GM18858 (cell line): ENCODE measurements at regions not wholly inside any gene's neighbourhood (a gene's known extent, or its start where the extent isn't known, plus 50 kb on each side); places are given as distances from the start of the nearest gene placed in this dataset.
"Not testable (repeated sequence)": the region's sequence is repeated elsewhere in the genome, so short reads cannot be mapped to it uniquely, and the experiment has no call there.

Experiments used
- ATAC-seq: cut with Tn5 transposase; IDR thresholded peaks from one replicate; pipeline ENCODE4 v1.9.1; 2021; ENCODE audit not compliant: unreplicated experiment

- ATAC-seq, result no peak
Measured at GRCh38 chr2:102871707-102872106, 109.9 kb downstream of the TMEM182 start.

GRCh38 chr2:102872388-102872787 lies 110.6 kb downstream of the TMEM182 start:
- ATAC-seq, result no peak

DNA sequence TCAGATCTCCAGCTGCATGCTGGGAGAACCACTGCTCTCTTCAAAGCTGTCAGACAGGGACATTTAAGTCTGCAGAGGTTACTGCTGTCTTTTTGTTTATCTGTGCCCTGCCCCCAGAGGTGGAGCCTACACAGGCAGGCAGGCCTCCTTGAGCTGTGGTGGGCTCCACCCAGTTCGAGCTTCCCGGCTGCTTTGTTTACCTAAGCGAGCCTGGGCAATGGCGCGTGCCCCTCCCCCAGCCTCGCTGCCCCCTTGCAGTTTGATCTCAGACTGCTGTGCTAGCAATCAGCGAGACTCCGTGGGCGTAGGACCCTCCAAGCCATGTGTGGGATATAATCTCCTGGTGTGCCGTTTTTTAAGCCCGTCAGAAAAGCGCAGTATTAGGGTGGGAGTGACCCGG lies 117.7 kb downstream of the TMEM182 start:
- not testable (repeated sequence) for ATAC-seq

GRCh38 chr2:102880731-102881130 lies 118.9 kb downstream of the TMEM182 start:
- no peak for ATAC-seq

DNA sequence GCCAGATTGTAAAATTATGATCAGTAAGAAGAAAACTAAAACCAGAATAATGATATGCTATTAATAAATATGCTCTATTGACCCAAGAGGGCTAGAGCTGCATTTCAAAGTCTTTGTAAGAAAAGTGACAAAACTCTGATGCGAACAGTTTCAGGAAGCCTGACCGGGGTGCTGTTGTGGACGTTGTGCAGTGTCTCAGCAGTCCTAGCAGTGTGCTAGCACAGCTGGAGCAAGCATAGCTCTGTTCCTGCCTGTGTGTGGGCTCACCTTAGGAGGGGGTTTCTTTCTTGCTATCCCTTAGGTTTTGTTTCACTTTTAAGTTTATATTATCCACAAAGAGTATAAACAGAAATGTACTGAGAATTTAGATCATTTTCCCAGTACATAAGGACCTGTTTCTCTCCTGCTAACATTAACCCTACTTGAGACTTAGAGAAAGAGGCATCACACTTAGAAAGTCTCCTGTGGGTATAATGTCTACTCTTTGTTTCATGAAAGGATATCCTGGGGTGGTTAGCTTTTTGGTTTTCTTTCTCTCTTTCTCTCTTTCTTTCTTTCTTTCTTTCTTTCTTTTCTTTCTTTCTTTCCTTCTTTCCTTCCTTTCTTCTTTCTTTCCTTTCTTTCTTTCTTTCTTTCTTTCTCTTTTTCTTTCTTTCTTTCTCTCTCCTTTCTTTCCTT lies 124.5 kb downstream of the TMEM182 start:
- ATAC-seq, result no peak

DNA sequence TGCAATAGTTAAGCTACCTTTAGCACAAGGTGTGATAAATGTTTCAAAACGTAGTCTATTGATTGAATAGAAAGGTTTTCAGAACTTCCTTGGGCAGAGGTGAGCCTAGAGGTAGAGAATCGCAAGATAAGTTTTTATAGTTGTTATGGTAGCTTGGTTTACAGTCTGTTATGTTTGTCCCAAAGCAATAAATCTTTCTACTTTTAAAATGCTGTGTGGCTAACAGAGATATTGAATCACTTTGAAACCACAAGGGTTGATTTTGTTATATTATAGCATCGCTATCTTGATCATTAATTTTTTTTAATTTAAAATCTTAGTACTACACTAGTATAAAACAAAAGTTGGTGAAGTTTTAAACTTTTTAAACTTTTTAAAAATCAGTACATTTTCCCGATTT lies 126.7 kb downstream of the TMEM182 start:
- no peak for ATAC-seq

GRCh38 chr2:102891296-102891695 lies 129.5 kb downstream of the TMEM182 start:
- ATAC-seq, result no peak

DNA sequence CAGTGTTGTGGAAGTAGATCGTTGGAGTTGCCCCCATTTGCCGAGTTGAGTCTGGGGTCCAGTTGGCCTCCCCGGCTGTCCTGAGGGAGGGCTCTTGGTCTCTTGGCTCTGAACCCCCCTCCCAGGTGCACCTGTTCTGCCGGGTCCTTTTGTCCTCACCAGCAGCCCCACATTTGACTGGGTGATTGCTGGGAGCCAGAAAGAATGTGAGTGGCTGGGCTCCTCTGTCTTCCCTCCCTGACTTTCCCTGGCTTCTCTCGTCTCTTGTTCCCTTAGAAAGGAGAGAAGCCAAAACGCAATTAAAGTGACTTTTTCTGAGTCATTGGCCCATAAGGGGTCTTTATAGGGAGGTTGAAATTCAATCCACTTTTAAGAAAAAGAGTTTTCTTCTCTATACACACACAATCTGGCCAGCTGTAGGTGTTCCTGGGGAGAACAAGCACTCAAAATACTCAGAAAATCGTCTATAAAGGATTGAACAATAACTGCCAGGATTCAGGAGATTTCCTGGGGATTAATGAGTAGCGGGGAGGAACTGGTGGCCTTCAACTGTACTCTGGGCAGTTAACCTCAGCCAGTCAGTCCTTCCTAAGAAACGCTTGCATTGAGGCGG lies 131.0 kb downstream of the TMEM182 start:
- ATAC-seq, result no peak

- no peak for ATAC-seq
Measured at GRCh38 chr2:102893870-102894269, 132.0 kb downstream of the TMEM182 start.

DNA sequence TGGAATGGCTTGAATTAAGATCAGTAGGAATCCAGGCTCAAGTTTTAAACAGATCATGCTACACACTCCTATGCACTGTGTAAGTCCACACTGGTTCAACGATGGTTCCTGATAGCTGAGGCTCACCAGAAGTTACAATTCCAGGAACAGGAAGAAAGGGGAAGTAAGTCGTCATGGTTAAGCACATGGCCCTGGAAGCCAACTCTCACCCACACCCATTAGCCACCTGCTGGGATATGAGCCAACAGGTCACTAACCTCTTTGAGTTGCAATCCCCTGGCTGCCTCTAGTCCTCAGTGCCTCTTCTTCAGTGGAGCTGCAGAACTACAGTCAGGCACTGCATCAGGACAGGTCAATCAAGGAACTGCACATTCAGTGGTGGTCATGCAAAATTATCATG lies 133.5 kb downstream of the TMEM182 start:
- ATAC-seq, result no peak

GRCh38 chr2:102909240-102909639 lies 147.4 kb downstream of the TMEM182 start:
- ATAC-seq, result not testable (repeated sequence)

- ATAC-seq, result no peak
Measured at GRCh38 chr2:102910724-102911123, 148.9 kb downstream of the TMEM182 start.

- no peak for ATAC-seq
Measured at GRCh38 chr2:102915128-102915527, 153.3 kb downstream of the TMEM182 start.

DNA sequence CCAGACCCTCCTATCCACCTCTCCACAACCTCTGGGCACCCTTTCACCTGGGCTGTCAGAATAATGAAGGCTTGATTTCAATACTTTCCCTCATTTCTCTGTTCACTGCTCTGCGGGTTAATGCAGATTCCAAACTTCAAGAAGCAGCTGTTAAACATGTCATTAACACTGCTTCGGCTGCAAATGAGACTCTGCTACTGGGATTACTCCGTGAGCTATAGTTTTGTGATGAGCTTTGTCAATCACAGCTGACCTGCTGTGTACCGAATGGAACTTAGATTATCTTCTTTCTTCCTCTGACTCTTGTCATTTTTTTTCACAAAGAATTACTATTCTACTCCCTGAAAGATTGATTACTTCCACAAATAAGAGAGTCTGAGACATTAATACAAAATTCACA lies 160.5 kb downstream of the TMEM182 start:
- no peak for ATAC-seq

DNA sequence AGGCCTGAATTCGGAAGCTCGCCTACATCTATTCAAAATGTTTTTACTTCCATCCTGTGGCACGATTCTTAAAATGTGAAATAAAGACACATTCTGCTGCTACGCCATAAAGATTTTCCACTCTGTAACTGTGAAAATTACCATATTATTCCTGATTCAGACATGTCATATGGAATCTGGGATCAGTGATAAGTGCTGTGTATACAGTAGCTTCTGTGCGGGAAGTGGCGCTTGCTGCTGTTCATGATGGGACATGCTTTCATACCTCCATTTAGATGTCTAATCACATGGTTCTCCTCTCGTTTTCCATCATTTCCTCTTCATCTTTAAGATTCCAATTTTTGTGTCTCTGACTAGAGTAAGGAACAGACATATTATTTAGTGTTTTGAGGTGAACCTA lies 163.2 kb downstream of the TMEM182 start:
- no peak for ATAC-seq

- no peak for ATAC-seq
Measured at GRCh38 chr2:102927854-102928267, 166.0 kb downstream of the TMEM182 start.

- ATAC-seq, result no peak
Measured at GRCh38 chr2:102929721-102930120, 167.9 kb downstream of the TMEM182 start.

DNA sequence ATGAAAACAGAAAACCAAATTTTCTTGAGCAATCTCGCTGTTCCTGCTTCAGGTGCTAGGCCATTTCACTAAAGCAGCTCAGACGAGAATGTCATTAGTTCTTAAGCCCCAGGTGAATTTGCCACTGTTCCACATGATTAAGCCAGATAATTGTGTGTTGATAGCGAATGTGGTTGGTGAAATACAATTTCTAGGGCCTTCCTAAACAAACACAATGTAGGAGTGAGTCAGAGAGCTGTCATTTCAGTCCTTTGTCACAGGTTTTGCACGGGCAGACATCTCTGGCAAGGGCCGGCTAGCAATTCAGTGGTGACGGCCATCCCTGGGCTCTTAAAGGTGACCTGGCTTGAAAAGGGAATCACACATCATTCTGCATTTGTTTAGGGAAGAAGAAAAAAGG lies 170.7 kb downstream of the TMEM182 start:
- no peak for ATAC-seq

- no peak for ATAC-seq
Measured at GRCh38 chr2:102939207-102939606, 177.4 kb downstream of the TMEM182 start.

- ATAC-seq, result no peak
Measured at GRCh38 chr2:102940684-102941083, 178.9 kb downstream of the TMEM182 start.

DNA sequence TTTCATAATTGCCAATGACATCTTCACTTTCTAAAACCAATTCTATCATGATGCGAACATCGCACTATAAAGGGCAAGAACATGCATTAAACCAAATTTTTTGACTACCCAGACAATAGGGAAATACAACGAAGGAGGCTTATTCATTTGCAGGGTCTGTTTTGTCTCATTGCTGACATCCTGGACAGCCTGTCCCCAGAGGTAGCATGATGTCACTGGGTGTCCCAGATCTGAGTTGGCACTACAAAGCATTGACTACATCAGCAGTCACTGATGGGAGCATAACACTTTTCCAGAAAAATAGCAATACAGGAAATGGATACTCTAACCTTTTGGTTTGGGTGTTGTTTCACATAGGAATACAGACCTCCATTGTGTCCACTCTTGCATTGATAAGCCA lies 180.3 kb downstream of the TMEM182 start:
- ATAC-seq, result no peak

- no peak for ATAC-seq
Measured at GRCh38 chr2:102943251-102943650, 181.4 kb downstream of the TMEM182 start.

DNA sequence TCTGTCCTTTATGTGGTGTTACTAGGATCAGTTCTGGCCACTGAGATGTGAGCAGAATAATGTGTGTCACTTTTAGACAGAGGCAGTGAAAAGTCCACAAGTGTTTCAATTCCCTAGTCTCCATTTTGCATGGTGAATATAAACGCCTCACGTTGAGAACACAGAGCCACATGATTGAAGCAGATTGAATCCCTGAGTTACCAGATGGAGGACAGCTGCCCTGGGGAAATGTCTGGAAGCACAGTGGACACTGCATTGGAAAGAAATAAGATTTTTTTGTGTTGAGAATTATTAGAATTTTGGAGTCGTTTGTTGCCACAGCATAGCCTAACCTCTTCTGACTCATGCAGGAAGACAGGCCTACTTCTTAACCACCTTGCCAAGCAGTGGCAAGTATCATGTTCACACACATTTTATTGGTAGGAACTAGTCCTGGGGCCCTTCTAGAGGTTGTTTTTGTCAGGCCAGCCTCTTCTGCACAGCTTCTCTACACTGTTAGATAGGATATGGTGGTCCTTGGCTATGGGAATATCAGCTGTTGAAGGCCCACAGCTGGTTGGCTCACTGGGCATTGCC lies 188.6 kb downstream of the TMEM182 start:
- ATAC-seq, result no peak
